ENCODE measurements at regions not wholly inside any gene's neighbourhood (a gene's known extent, or its start where the extent isn't known, plus 50 kb on each side); places are given as distances from the start of the nearest gene placed in this dataset.
A peak's percentile ranks its signal among the peaks of the same experiment; 100 is the strongest.

DNA sequence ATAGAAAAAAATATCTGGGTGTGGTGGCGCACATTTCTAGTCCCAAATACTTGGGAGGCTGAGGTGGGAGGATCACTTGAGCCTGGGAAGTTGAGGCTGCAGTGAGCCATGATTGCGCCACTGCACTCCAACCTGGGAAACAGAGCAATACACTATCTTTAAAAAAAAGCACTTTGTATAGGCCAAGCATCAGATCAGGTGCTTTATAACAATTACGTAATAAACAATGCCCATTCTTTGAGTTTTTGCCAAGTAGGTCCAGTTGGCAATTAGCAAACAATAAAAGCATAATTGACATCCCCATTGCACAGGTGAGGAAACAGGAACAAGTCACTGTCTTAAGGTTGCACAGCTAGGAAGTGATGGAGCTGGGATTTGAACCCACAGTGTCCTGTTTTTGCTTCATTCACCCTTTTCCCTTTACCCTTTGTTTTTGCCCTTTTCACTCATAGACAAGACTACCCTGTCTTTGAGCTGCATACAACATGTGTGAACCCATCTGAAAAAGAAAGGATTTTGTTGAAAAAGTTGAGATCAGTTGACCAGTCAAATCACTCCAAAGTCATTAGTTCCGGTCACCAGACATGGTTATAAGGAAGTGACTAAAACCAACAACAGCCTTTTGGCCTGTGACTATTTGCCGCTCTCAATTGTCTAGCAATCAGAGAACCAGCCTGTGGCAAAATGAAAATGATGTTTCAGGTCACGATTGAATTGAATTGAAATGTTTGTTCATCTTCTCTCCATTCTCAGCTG lies 303.6 kb downstream of the TFAP2C start:
- DNase-seq: no peak

DNA sequence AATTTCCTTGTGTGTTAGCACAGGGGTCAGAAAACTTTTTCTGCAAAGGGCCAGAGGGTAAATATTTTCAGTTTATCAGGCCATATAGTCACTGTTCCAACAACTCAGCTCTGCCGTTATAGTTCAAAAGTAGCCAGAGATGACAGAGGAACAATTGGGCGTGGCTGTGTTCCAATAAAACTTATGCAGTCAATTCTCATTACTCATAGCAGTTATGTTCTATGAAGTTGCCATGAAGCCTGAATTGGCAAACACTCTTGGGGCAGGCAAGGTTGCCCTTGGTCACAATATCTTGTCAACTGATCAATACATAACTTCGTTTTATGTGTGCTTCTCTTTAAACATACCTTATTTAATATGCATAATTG lies 304.2 kb downstream of the TFAP2C start:
- no peak for DNase-seq

DNA sequence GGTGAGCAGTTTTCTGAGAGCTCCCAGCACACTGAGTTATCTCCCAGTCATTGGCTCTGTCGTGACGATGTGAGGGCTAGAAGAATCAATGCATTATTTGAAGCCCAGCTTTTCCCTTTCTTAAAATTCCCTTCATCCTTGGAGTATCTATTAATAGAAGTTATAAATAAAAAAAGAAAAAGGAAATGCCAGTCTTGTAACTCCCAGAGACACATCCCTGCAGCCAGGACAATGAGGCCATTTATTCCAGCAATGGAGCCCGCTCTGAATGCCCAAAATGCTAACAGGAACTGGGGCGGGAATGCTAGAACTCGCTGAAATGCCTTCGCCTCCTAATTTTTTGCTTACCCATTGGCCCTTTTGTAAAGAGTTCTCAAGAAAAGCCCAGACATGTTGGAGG lies 305.8 kb downstream of the TFAP2C start:
- no peak for DNase-seq

DNA sequence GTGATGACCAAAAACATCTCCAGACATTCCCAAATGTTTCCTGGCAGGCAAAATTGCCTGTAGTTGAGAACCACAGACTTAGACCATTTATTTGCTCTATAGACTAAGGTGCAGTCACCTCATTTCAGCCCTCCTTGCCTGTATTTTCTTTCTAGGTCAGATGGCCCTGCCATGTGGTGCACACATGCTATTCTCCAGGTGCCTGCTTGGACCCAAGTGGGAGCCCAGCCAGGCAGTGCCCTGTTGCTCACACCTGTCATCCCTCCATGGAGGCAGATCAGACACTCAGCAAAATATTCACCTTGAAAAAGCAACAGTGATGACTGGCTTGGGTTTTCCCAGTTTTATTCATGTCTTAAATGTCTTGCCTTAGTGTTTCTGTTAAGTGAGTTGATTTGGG lies 311.4 kb downstream of the TFAP2C start:
- DNase-seq: no peak

DNA sequence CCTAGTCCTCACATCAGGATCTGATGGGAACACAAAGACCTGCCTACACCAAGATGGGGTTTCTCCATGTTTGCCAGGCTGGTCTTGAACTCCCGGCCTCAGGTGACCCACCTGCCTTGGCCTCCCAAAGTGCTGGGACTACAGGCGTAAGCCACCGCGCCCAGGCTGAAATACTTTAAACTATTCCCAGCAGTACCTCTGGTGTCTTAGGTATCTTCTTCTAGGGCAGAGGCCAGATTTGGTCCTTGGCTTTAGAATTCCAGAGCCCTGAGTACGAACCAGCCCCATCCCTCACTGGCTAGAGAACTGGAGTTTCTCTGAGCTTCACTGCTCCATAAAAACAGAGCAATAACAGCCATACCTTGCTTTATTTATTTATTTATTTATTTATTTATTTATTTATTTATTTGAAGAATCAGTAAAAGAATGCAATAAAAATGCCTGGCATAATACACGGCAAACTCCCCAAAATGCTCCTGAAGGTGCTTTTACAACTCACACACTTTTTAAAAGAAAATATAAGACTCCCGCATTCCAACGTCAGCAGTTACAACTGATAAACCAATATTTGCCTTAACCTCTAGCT lies 312.1 kb downstream of the TFAP2C start:
- no peak for DNase-seq

DNA sequence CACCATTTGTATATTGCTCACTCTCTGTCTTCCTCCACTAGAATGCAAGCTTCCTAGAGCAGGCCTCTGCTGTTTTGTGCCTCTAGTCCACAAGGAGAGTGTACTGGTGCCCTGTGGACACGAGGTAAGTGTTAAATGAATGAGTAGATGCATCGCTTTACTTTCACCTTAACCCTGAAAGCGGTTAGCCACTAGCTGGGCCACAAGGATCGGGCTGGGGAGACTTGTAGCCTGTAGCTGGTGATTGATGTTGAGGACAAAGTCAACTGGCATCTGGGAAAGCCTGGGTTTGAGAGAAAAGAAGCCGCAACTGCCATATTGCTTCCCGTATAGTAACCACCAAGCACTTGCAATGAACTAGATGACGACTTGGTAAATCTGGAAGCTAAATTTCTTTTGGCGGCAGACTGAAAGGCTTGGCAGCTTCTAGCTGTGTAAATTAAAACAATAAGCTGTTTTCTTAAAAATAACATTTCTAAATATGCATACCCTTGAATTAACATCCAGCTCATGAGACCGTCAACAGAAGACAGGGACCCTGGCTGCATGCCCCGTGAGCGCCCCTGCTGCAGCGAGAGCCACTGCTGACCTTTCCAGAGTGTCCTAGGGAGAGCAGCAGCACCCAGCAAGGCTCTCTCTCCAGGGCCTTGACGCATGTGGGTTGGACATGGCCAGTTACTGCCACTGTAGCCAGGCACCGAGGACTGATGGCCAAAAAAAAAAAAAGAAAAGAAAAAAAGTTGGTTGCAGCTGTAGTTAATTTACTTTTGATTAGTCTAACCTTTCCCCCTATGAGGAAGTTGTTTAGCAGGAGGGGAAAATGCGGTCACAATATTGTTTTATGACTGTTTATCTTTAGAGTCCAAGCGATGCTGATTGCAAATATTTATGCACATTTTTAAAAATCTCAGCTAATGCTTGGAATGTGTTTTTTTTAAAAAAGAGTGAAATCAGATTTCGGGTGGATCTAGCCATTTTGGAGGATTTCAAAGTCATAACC lies 315.1 kb downstream of the TFAP2C start:
- DNase-seq: no peak

DNA sequence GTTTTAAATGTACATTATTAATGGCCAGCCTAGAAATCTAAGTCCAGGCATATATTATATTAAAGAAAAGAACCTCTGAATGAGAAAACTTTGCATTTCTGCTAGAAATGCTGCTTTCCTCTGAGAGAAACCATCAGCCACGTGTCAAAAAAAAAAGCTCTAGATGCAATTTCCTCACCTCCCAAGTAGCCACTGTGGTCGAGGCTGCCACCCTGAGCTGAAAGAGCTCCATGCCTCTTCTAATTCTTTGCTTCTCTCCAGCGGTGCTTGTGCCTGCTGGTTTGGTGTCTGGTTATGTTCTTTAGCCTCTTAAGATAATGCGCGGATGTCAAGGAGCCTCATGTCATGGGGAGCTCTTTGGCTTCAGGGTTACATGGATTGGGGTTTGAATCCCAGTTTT lies 316.0 kb downstream of the TFAP2C start:
- no peak for DNase-seq

DNA sequence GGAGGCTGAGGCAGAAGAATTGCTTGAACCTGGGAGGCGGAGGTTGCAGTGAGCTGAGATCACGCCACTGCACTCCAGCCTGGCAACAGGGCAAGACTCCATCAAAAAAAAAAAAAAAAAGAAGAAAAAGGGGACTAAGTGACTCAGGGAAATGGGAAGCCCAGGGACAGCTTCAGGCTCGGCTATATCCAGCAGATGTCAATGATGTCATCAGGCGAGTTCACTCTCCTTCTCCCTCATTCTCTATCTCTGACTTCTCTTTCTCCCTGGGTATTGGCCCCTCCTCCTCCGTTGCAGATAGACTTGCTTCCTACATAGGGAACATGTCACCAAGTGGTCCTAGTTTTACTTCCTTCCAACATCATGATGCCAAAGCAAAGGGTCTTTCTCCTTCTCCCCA lies 316.8 kb downstream of the TFAP2C start:
- no peak for DNase-seq

DNA sequence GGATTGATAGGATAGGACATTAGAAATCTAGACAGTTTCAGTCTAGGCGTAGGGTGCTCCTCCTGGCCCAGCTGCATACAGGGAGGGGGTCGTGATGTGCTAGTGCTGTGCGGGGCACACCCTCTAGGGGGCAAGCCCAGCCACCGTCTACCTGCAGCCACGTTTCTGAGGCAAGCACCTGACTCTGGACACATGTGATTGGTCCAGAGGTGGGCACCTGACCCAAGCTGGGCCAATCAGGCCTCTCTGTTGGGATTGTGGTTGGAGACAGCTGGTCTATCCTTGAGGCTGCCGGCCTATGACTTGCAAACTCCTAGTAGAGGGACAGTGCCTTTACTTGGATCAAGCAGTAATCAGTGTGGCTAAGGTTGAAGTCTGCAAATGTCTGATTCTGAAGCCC lies 317.1 kb downstream of the BMP7 start:
- DNase-seq: no peak

DNA sequence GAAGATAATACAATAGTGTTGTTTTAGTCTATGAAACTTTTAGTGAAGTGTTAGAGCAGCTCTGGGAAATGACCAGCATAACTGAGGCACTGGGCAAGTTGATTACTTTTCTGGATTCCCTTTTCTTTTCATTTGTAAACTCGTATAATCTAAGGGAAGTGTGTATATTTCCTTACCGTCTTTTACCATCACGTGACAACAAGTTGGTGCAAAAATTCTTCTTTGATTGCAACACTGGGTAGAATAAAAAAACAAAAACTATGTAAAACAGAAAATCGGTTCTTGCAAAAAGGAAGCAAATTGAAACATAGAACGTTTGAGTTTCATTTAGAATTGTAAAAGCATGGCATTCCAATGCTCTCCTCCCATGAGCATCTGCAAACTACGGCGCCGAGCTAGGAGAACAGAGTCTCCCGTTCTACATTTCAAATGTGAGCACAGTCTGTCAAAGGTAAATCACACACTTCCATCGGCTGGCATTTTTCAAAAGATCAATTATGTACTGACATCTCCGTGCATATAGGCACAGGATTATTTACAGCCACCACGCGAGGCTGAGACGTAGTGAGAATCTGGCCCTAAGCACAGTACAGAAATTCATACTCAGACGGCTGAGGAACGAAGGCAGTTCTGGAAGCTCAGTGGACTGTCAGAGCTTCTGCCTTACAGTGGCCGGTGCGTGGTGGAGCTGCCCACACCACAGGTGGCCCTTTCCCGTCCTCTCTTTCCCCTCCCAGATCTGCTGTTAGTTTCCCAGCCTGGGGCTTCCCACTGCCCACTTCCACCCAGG lies 314.0 kb downstream of the BMP7 start:
- no peak for DNase-seq

DNA sequence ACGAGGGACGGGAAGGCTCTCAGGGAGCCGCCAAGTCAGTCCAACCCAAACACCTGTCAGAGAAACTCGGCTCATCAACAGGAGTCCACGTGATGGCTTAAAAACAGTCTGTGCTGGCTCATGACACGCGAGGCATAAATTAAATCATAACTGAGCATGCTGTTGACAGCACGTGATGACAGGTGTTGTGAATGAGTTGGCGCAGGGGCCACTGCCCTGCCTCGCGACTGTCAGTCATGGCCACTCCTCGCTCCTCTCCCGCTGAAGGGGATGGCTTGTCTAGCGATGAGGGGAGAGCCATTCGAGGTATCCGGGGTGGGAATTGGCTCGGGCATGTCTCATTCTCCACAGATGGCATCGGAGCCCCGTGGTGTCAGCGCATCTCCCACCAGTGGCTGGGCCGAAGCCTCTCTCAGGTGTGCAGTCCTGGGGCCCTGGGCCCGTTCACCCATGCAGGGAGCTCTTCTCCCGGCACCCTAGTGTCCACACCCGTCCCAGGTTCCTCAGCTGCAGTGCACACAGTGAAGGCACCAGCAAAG lies 313.3 kb downstream of the BMP7 start:
- DNase-seq: no peak

DNA sequence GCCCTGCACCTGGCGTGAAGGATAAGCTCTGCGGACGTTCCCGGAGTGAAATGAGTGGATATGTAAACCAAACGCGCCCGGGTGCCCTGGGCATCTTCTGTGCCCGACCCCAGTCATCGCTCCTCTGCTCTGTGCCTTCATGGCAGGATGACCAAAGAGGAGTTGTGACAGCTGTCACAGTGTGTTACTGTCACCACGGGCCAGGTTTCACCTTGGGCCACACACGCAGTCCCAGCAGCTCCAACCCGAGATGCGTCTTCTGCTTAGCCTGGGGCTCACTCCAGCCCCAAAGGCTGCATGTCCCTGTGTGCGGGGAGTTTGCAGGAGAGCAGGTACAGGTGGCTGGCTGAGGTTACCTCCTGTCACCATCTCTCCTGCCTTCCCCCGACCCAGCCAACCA lies 311.6 kb downstream of the BMP7 start:
- no peak for DNase-seq

DNA sequence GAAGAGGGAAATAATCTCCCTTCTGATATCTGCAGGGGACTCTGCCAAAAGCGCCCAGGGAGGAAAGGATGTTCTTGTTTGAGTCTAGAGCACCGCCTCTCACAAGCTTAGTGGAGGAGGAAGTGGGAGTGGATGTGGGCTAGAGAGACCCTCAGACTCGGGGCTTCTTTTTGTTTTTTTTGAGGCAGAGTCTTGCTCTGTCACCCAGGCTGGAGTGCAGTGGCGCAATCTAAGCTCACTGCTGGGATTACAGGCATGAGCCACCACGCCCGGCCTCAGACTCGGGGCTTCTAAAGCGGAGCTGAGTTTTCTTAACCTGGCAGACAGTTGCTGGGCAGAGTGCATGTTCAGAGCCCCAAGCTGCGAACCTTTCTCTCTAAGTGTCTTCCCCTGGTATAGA lies 310.8 kb downstream of the BMP7 start:
- DNase-seq: no peak

DNA sequence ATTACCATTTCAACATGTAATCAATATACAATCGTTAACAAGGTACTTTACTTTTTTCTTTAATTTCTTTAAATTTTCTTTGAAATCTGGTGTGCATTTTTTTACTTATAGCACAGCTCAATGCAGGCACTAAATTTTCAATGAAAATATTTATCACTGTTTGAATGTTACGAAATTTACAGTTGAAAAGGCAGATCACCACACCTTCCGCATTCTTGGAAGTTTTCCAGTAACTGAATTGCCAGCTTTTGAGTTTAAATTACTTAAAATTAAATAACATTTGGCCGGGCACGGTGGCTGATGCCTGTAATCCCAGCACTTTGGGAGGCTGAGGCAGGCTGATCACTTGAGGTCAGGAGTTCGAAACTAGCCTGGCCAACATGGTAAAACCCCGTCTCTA lies 309.9 kb downstream of the BMP7 start:
- DNase-seq: no peak

DNA sequence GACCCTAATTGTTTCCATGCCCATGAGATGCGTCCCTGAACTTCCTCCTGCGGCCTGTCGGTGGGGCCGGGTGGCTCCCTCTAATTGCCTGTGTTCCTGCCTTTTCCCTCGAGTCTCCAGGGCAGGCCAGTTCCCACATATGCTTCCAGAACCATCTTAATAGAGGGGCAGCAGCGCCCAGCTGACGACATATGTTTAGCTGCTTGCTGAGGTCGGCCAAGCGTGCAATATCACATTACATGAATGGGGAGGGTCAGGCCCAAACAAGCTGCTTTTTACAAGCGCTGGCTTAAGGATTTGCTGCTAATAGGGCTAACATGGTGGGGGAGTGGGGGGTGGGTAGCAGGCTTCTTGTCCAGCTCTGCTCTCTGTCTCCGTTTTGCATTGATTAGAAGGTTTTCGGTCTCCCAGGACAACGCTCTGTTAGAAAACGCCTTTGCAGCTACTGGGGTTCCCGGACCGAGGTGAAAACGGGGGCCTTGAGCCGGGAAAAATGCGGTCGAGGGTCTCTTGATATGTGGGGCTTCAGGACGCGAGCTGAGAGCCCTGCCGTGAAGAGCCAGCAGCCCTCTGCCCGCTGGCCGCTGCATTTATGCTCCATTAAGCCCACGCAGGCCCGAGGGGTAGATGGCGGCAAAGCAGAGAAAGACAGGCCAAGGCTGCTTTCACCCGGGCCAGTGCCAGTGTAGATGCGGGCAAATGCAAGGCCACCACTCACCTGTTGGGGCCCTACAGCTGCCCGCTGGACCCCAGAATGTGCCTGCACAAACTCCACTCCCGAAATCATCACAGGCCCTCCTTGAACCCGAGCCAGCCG lies 308.5 kb downstream of the BMP7 start:
- DNase-seq: peak; percentile 71

DNA sequence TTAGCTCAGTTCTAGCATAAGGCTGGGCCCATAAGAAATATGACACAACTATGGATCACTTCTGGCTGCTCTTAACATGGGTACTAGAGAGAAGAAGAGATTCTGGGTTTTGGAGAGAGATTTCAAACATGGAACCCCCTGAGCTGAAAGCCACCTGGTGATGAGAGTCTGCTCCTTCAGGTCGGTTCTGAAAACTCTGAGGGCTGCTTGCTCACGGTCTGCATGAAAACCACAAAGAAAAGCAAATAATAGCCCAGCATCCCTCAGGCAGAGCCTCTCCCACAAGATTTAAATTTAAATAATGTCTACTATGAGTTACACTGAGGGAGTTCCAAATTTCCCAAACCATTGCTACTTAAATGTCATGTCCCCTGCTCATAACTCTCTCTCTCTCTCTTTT lies 301.5 kb downstream of the BMP7 start:
- DNase-seq: no peak

DNA sequence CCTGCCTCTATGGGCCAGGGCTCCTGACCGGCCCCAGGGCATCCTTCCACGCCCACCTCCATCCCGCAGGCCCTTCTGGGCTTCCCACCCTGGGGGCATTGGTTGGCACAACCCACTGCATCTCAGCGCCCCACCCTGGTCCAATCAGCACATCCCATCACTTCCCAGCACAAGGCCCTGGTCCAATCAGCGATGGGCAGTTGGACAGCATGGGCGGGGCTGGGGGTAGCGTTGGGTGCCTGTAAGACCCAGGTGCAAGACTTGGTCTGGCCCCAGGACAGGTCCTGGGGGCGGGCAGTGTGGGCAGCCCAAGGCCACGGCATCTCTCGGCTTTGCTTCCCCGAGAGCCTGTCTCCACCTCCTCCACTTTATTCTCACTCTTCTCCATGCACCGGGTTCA lies 298.5 kb downstream of the BMP7 start:
- DNase-seq: no peak

DNA sequence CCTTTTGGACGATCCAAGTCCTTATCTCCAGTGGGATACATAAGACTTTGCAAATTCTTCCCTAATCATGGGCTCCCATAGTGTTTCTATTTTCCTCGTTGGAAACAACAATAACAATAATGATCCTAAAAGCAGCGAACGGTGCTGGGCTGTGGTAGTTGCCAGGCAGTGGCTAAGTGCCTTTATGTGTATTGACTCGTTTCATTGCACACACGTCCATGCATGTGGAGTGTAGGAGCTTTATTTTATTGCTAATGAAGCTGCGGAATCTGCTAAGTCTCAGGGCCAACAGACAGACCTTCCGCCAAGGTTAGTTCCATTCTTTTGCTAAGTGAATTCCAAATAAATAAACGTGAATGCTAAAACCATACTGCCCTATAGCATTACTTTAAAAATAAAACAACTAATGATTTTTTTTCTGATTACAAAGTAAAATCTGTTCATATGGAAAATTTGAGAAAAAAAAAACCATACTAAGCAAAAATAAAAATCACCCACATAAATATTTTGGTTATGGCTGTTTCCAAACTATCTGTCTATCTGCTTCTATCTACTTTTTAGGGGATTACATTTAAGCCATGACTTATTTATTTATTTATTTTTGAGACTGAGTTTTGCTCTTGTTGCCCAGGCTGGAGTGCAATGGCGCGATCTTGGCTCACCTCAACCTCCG lies 297.9 kb downstream of the BMP7 start:
- DNase-seq: no peak

DNA sequence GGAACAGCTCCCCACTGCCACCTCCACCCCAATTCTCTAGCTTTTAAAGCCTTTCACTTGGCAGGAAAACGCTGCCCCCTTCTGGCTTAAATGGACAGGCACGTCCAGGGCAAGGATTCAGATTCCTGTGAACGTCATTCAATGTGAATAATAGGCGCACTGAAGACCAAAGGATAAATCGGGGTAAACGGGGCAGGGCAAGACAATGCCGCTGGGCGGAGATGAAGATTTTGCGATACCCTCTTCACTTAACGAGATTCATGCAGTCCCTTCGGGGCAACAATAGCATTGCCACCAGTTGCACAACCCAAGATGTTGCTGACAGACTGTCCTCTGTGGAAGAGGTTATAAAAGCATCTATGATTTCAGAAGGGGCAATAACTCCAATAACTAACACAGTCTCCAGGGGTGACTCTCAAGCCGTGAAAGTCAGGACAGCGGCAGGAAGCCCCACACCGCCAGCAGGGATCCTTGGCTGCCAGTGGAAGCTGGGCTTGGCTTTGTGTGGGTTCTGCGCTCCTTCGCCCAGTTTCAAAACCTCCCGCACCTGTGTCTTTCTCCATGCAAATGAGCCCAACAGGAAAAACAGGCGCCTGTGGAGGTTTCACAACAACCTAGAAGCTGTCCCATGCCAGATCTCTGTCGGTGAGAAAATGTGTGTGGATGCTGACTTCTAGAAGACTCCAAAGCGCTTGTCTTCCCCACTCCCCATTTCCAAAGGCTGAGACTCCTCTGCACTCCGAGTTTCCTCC lies 291.8 kb downstream of the BMP7 start:
- peak; percentile 41 for DNase-seq

DNA sequence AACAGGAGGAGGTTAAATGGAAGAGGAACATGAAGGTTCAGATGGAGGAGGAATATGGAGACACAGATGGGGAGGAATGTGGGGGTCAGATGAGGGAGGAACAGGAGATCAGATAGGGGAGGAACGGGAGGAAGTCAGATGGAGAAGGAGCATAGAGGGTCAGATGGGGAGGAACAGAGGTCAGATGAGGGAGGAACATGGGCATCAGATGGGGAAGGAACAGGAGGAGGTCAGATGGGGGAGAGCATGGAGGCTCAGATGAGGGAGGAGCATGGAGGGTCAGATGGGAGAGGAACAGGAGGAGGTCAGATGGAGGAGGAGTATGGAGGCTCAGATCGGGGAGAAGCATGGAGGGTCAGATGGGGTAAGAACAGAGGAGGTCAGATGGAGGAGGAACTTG lies 290.6 kb downstream of the BMP7 start:
- DNase-seq: no peak

Data from femur (tissue), 1 donor.